Spleen (tissue), 11 donors: ENCODE measurements at regions not wholly inside any gene's neighbourhood (a gene's known extent, or its start where the extent isn't known, plus 50 kb on each side); places are given as distances from the start of the nearest gene placed in this dataset.

Source experiments
- DNase-seq: peaks from one replicate; pipeline ENCODE4 v3.0.0-alpha.2; 2020
- H3K27ac ChIP-seq, 8 donors: fragments of 200-600 bp; sonication (generic) in 7 of 8; 1 replicate in 4 of 8; 2 replicates in 4 of 8; pipeline versions ENCODE4 v1.5.0 to v1.8.0; 2016 to 2021; ENCODE audit warnings: inconsistent platforms in 4 of 8, mild to moderate bottlenecking in 4 of 8, moderate library complexity in 1 of 8
- H3K27me3 ChIP-seq, 7 donors: fragments of 200-600 bp; sonication (generic) in 6 of 7; replicated peaks in 1 of 7; 1 replicate in 4 of 7; 2 replicates in 3 of 7; pipeline versions ENCODE4 v1.5.0 to v1.8.0; 2016 to 2021; ENCODE audit warnings: inconsistent platforms in 3 of 7, mild to moderate bottlenecking in 1 of 7
- H3K36me3 ChIP-seq, 6 donors: fragments of 200-600 bp; sonication (generic) in 5 of 6; 1 replicate in 4 of 6; 2 replicates in 2 of 6; pipeline versions ENCODE4 v1.5.0 to v1.8.0; 2016 to 2021; ENCODE audit warnings: inconsistent platforms in 2 of 6
- H3K4me1 ChIP-seq, 6 donors: fragments of 200-600 bp; sonication (generic) in 5 of 6; 1 replicate in 3 of 6; 2 replicates in 3 of 6; pipeline versions ENCODE4 v1.5.0 to v1.8.0; 2016 to 2021; ENCODE audit warnings: inconsistent platforms in 3 of 6
- H3K4me3 ChIP-seq, 8 donors: fragments of 200-600 bp; sonication (generic) in 7 of 8; 1 replicate in 4 of 8; 2 replicates in 4 of 8; pipeline versions ENCODE4 v1.5.0 to v1.8.0; 2016 to 2021; ENCODE audit warnings: inconsistent platforms in 4 of 8, mild to moderate bottlenecking in 4 of 8, moderate library complexity in 2 of 8
- H3K9me3 ChIP-seq, 8 donors: fragments of 200-600 bp; sonication (generic) in 7 of 8; 1 replicate in 4 of 8; 2 replicates in 4 of 8; pipeline versions ENCODE4 v1.5.0 to v1.8.0; 2016 to 2021; ENCODE audit warnings: inconsistent platforms in 4 of 8
- POLR2A ChIP-seq, 3 donors: fragments of 450-650 bp; IDR thresholded peaks; one replicate each; pipeline ENCODE4 v1.5.1; 2017; ENCODE audit warnings: antibody characterized with exemption in 3 of 3, mild to moderate bottlenecking in 1 of 3
- POLR2AphosphoS5 ChIP-seq, 3 donors: sonication (generic); formaldehyde crosslinking; IDR thresholded peaks; one replicate each; pipeline ENCODE4 v1.5.1; 2017; ENCODE audit warnings: antibody characterized with exemption in 3 of 3
- WGBS, 5 donors: extraction: QIAGEN DNeasy Blood & Tissue Kit in 3 of 5; methylation state at CpG; one replicate each; pipeline versions ENCODE4 v1.1.5 to v1.1.7; 2013 to 2018; 5-methylcytosine and 5-hydroxymethylcytosine counted together
- intact Hi-C: fragments of 100-400 bp; cut with DNase I; formaldehyde crosslinking; loops from one replicate; pipeline ENCODE4 v1.15.0; 2023; ENCODE audit warnings: low total_unique reads
- TF ChIP-seq, protein P1 (sequence below), 11 experiments: fragments of 200-600 bp in 7 of 11; fragments of 450-650 bp in 4 of 11; sonication (generic) in 4 of 11; IDR thresholded peaks in 8 of 11; conservative IDR thresholded peaks in 3 of 11; 1 replicate in 7 of 11; 2 replicates in 4 of 11; pipeline versions ENCODE4 v1.4.0 to v1.8.0; 2016 to 2021; ENCODE audit warnings: antibody characterized with exemption in 11 of 11, inconsistent platforms in 4 of 11, mild to moderate bottlenecking in 1 of 11
- donor health status: healthy with polysubstance abuse.
- donor health status: DM: no; HTN: no; CAD: no; lungs with moderate emphysema.
- donor health status: DM: no; HTN: no; CAD: no.
- donor health status: Bipolar disorder and iron deficiency.
- donor health status: healthy.
- donor health status: DM: no; HTN: no; CAD: no.
- donor health status: DM: yes; HTN: yes; CAD: no.

GRCh38 chr16:79998143-79998542 lies 397.6 kb upstream of the MAF start:
- no peaks in the 10 kb centered on the region for H3K27me3 ChIP-seq
- no peaks in the 10 kb centered on the region for H3K36me3 ChIP-seq
- 93 to 97% (median 96%) methylated on average over 4 of the region's 4 CpGs for WGBS, 5 donors
- no peak overlapping the region for H3K4me3 ChIP-seq
- H3K9me3 ChIP-seq, result no peaks in the 10 kb centered on the region
- H3K4me1 ChIP-seq, result no peaks in the 10 kb centered on the region
- intact Hi-C loops, result no loop called here
- no peak for TF ChIP-seq POLR2A (IDR thresholded peaks at IDR 0.05)
- TF ChIP-seq POLR2AphosphoS5 (IDR thresholded peaks at IDR 0.05), result no peak
- TF ChIP-seq, protein P1, sequence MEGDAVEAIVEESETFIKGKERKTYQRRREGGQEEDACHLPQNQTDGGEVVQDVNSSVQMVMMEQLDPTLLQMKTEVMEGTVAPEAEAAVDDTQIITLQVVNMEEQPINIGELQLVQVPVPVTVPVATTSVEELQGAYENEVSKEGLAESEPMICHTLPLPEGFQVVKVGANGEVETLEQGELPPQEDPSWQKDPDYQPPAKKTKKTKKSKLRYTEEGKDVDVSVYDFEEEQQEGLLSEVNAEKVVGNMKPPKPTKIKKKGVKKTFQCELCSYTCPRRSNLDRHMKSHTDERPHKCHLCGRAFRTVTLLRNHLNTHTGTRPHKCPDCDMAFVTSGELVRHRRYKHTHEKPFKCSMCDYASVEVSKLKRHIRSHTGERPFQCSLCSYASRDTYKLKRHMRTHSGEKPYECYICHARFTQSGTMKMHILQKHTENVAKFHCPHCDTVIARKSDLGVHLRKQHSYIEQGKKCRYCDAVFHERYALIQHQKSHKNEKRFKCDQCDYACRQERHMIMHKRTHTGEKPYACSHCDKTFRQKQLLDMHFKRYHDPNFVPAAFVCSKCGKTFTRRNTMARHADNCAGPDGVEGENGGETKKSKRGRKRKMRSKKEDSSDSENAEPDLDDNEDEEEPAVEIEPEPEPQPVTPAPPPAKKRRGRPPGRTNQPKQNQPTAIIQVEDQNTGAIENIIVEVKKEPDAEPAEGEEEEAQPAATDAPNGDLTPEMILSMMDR (IDR thresholded peaks at IDR 0.05 in 8 of 11, conservative IDR thresholded peaks at IDR 0.05 in 3 of 11), result no peak
- DNase-seq, result no peak
- no peak overlapping the region for H3K27ac ChIP-seq

- Histone ChIP-seq H3K4me1 (no peaks in the 10 kb centered on the region), H3K9me3 (no peaks in the 10 kb centered on the region), H3K4me3 (no peak overlapping the region), H3K27ac (no peak overlapping the region), H3K36me3 (no peaks in the 10 kb centered on the region), H3K27me3 (no peaks in the 10 kb centered on the region)
- WGBS, 5 donors, result 68 to 82% (median 73%) methylated on average over 6 of the region's 6 CpGs
- DNase-seq, result no peak
- TF ChIP-seq POLR2AphosphoS5 (IDR thresholded peaks at IDR 0.05) (no peak), POLR2A (IDR thresholded peaks at IDR 0.05) (no peak)
- TF ChIP-seq, protein P1 (IDR thresholded peaks at IDR 0.05 in 8 of 11, conservative IDR thresholded peaks at IDR 0.05 in 3 of 11), result peak in 7 of 11 experiments; percentile 16 to 45 (median 31)
- intact Hi-C loops, result no loop called here
Measured at GRCh38 chr16:79997257-79997656, 396.7 kb upstream of the MAF start.

- Histone ChIP-seq H3K4me1 (no peaks in the 10 kb centered on the region), H3K4me3 (no peak overlapping the region), H3K27ac (no peak overlapping the region), H3K27me3 (peaks cover 0 to 6% (median 0%) of the 10 kb centered on the region in 7 donors), H3K9me3 (no peaks in the 10 kb centered on the region), H3K36me3 (no peaks in the 10 kb centered on the region)
- no peak for DNase-seq
- intact Hi-C loops, result no loop called here
- TF ChIP-seq POLR2AphosphoS5 (IDR thresholded peaks at IDR 0.05) (no peak), POLR2A (IDR thresholded peaks at IDR 0.05) (no peak)
- TF ChIP-seq, protein P1 (IDR thresholded peaks at IDR 0.05 in 8 of 11, conservative IDR thresholded peaks at IDR 0.05 in 3 of 11), result no peak
- 85 to 92% (median 91%) methylated on average over 3 of the region's 3 CpGs for WGBS, 5 donors
Measured at GRCh38 chr16:79996321-79996720, 395.8 kb upstream of the MAF start.

DNA sequence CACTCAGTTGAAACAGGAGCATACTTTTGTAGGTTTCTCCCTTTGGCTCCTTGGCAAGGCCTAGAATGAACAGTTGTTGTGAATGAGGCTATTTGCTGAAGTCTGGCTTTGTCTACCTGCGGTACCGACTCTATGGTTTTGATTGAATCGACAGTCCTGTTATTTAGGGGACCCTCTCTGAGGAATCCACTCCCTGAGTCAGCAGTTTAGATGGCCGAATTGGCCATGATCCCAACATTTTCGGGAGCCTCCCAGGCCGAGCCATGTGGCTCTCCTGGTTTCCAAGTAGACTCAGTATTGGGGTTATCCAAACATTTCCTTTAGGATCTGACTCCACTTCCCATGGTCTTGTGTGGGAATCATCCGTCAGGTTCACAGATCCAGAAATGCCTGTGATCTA lies 394.8 kb upstream of the MAF start:
- no peaks in the 10 kb centered on the region for H3K4me1 ChIP-seq
- H3K27ac ChIP-seq, result no peak overlapping the region
- DNase-seq, result no peak
- no peaks in the 10 kb centered on the region for H3K9me3 ChIP-seq
- intact Hi-C loops, result no loop called here
- no peaks in the 10 kb centered on the region for H3K36me3 ChIP-seq
- no peak for TF ChIP-seq POLR2A (IDR thresholded peaks at IDR 0.05)
- TF ChIP-seq, protein P1 (IDR thresholded peaks at IDR 0.05 in 8 of 11, conservative IDR thresholded peaks at IDR 0.05 in 3 of 11), result no peak
- no peak for TF ChIP-seq POLR2AphosphoS5 (IDR thresholded peaks at IDR 0.05)
- no peak overlapping the region for H3K4me3 ChIP-seq
- 85 to 98% (median 89%) methylated on average over 7 of the region's 7 CpGs for WGBS, 5 donors
- peaks cover 0 to 6% (median 0%) of the 10 kb centered on the region in 7 donors for H3K27me3 ChIP-seq
